ENCODE measurements at regions not wholly inside any gene's neighbourhood (a gene's known extent, or its start where the extent isn't known, plus 50 kb on each side); places are given as distances from the start of the nearest gene placed in this dataset.

GRCh38 chr1:175824079-175824478 is 80.7 kb upstream of the TNR start:
- no peak for TF ChIP-seq CTCF (IDR thresholded peaks at IDR 0.05)
- no peak for TF ChIP-seq POLR2A (IDR thresholded peaks at IDR 0.05)
- no peak for TF ChIP-seq POLR2AphosphoS5 (IDR thresholded peaks at IDR 0.05)
